Activated naive CD8-positive, alpha-beta T cell treated with anti-CD3 and anti-CD28 coated beads, Interleukin-2, amount 10 ng/mL, durations not matched to agents 7 days and 5 days (primary cell): ENCODE measurements at regions not wholly inside any gene's neighbourhood (a gene's known extent, or its start where the extent isn't known, plus 50 kb on each side); places are given as distances from the start of the nearest gene placed in this dataset.

Experiments
- ATAC-seq: fragments of 150-1000 bp; cut with Tn5 transposase; one replicate; pipeline ENCODE4 v1.10.0; 2021; ENCODE audit warnings: low read depth, moderate library complexity
- POLR2A ChIA-PET: fragments of 350-600 bp; sonication (Branson Sonifier 250); formaldehyde crosslinking; loops from one replicate; lab custom pipeline; 2021; ENCODE audit warnings: antibody characterized with exemption; lab: Charles Lee
- DNase-seq: peaks from one replicate; pipeline ENCODE4 v3.0.0; 2021
- H3K27ac Mint-ChIP-seq: one replicate; pipeline ENCODE4 v1.8.0; 2022; ENCODE audit warnings: mild to moderate bottlenecking, mixed read lengths
- H3K27me3 Mint-ChIP-seq: one replicate; pipeline ENCODE4 v1.8.0; 2022; ENCODE audit warnings: mild to moderate bottlenecking, moderate library complexity, mixed read lengths
- H3K36me3 Mint-ChIP-seq: one replicate; pipeline ENCODE4 v1.8.0; 2021; ENCODE audit warnings: mild to moderate bottlenecking, mixed read lengths
- H3K4me1 Mint-ChIP-seq: one replicate; pipeline ENCODE4 v1.8.0; 2021; ENCODE audit warnings: mixed read lengths
- H3K4me3 Mint-ChIP-seq: one replicate; pipeline ENCODE4 v1.8.0; 2022; ENCODE audit warnings: mild to moderate bottlenecking, moderate library complexity, mixed read lengths
- H3K9me3 Mint-ChIP-seq: one replicate; pipeline ENCODE4 v1.8.0; 2021; ENCODE audit warnings: mixed read lengths

GRCh38 chr6:144580771-144581170, 295.6 kb downstream of the UTRN start:
- peaks cover 30% of the 10 kb centered on the region for H3K36me3 Mint-ChIP-seq
- H3K4me1 Mint-ChIP-seq, result peaks cover 35% of the 10 kb centered on the region
- H3K27me3 Mint-ChIP-seq, result no peaks in the 10 kb centered on the region
- POLR2A ChIA-PET, result no interaction called here
- ATAC-seq (no peak), DNase-seq (no peak)
- H3K27ac Mint-ChIP-seq, result peak overlapping the region; percentile 63
- no peak overlapping the region for H3K4me3 Mint-ChIP-seq
- H3K9me3 Mint-ChIP-seq, result no peaks in the 10 kb centered on the region

- peaks cover 27% of the 10 kb centered on the region for H3K36me3 Mint-ChIP-seq
- H3K27ac Mint-ChIP-seq, result peak overlapping the region; percentile 93
- POLR2A ChIA-PET, result interaction anchor here (1.2 kb wide), 2 partner anchors 19 to 21 kb away, joined by 3 to 5 read pairs; no protein-coding TSS in a partner anchor
- H3K9me3 Mint-ChIP-seq, result no peaks in the 10 kb centered on the region
- no peak for DNase-seq
- H3K4me1 Mint-ChIP-seq, result peaks cover 38% of the 10 kb centered on the region
- no peaks in the 10 kb centered on the region for H3K27me3 Mint-ChIP-seq
- no peak for ATAC-seq
- peak overlapping the region; percentile 86 for H3K4me3 Mint-ChIP-seq
Observed at GRCh38 chr6:144581812-144582537, 296.8 kb downstream of the UTRN start.

GRCh38 chr6:144582939-144583613, 297.9 kb downstream of the UTRN start:
- POLR2A ChIA-PET, result interaction anchor here (0.9 to 2.6 kb wide), 5 partner anchors 16 to 23 kb away, joined by 3 to 10 read pairs (median 5); no protein-coding TSS in a partner anchor
- peak; percentile 69 for DNase-seq
- H3K27me3 Mint-ChIP-seq, result no peaks in the 10 kb centered on the region
- peaks cover 42% of the 10 kb centered on the region for H3K4me1 Mint-ChIP-seq
- H3K4me3 Mint-ChIP-seq, result peak overlapping the region; percentile 86
- H3K27ac Mint-ChIP-seq, result peak overlapping the region; percentile 93
- peaks cover 30% of the 10 kb centered on the region for H3K36me3 Mint-ChIP-seq
- peak; percentile 87 for ATAC-seq
- no peaks in the 10 kb centered on the region for H3K9me3 Mint-ChIP-seq

GRCh38 chr6:144583614-144583954, 298.4 kb downstream of the UTRN start:
- H3K36me3 Mint-ChIP-seq, result peaks cover 25% of the 10 kb centered on the region
- ATAC-seq, result no peak
- peak overlapping the region; percentile 93 for H3K27ac Mint-ChIP-seq
- no peak for DNase-seq
- peaks cover 42% of the 10 kb centered on the region for H3K4me1 Mint-ChIP-seq
- no peaks in the 10 kb centered on the region for H3K9me3 Mint-ChIP-seq
- POLR2A ChIA-PET, result interaction anchor here (0.9 to 2.6 kb wide), 4 partner anchors 17 to 23 kb away, joined by 3 to 10 read pairs (median 4); no protein-coding TSS in a partner anchor
- H3K4me3 Mint-ChIP-seq, result peak overlapping the region; percentile 86
- no peaks in the 10 kb centered on the region for H3K27me3 Mint-ChIP-seq

- Mint-ChIP-seq H3K9me3 (no peaks in the 10 kb centered on the region), H3K27ac (no peak overlapping the region), H3K27me3 (no peaks in the 10 kb centered on the region), H3K4me3 (peak overlapping the region; percentile 10), H3K36me3 (peaks cover 17% of the 10 kb centered on the region), H3K4me1 (peaks cover 35% of the 10 kb centered on the region)
- ATAC-seq (no peak), DNase-seq (no peak)
- POLR2A ChIA-PET, result no interaction called here
Observed at GRCh38 chr6:144585217-144585814, 300.2 kb downstream of the UTRN start.

- ATAC-seq, result no peak
Observed at GRCh38 chr6:144586986-144587385, 301.9 kb downstream of the UTRN start.

GRCh38 chr6:144588697-144589325, 303.7 kb downstream of the UTRN start:
- no peak for ATAC-seq
- POLR2A ChIA-PET, result no interaction called here
- H3K9me3 Mint-ChIP-seq, result no peaks in the 10 kb centered on the region

More at GRCh38 chr6:144586986-144587385, 301.9 kb downstream of the UTRN start:
- peaks cover 20% of the 10 kb centered on the region for H3K36me3 Mint-ChIP-seq
- H3K9me3 Mint-ChIP-seq, result no peaks in the 10 kb centered on the region
- H3K27ac Mint-ChIP-seq, result no peak overlapping the region
- POLR2A ChIA-PET, result no interaction called here
- no peak for DNase-seq
- H3K4me1 Mint-ChIP-seq, result peaks cover 29% of the 10 kb centered on the region
- no peak overlapping the region for H3K4me3 Mint-ChIP-seq
- H3K27me3 Mint-ChIP-seq, result no peaks in the 10 kb centered on the region

GRCh38 chr6:144590532-144590931, 305.4 kb downstream of the UTRN start:
- Mint-ChIP-seq H3K4me1 (peaks cover 16% of the 10 kb centered on the region), H3K4me3 (no peak overlapping the region), H3K36me3 (peaks cover 35% of the 10 kb centered on the region), H3K27ac (no peak overlapping the region), H3K9me3 (no peaks in the 10 kb centered on the region), H3K27me3 (no peaks in the 10 kb centered on the region)
- ATAC-seq, result no peak
- POLR2A ChIA-PET, result no interaction called here
- DNase-seq, result no peak

More at GRCh38 chr6:144588697-144589325, 303.7 kb downstream of the UTRN start:
- no peaks in the 10 kb centered on the region for H3K27me3 Mint-ChIP-seq
- H3K27ac Mint-ChIP-seq, result no peak overlapping the region
- no peak overlapping the region for H3K4me3 Mint-ChIP-seq
- H3K4me1 Mint-ChIP-seq, result peaks cover 19% of the 10 kb centered on the region
- H3K36me3 Mint-ChIP-seq, result peaks cover 33% of the 10 kb centered on the region
- no peak for DNase-seq

- Mint-ChIP-seq H3K9me3 (no peaks in the 10 kb centered on the region), H3K36me3 (peaks cover 38% of the 10 kb centered on the region), H3K27me3 (no peaks in the 10 kb centered on the region), H3K27ac (no peak overlapping the region), H3K4me1 (peaks cover 11% of the 10 kb centered on the region), H3K4me3 (no peak overlapping the region)
- DNase-seq (no peak), ATAC-seq (no peak)
- POLR2A ChIA-PET, result no interaction called here
Observed at GRCh38 chr6:144593392-144593791, 308.3 kb downstream of the UTRN start.

GRCh38 chr6:144594585-144594984, 309.4 kb downstream of the UTRN start:
- DNase-seq (no peak), ATAC-seq (no peak)
- Mint-ChIP-seq H3K9me3 (no peaks in the 10 kb centered on the region), H3K4me1 (peaks cover 14% of the 10 kb centered on the region), H3K36me3 (peaks cover 44% of the 10 kb centered on the region), H3K27me3 (no peaks in the 10 kb centered on the region), H3K27ac (no peak overlapping the region), H3K4me3 (no peak overlapping the region)
- POLR2A ChIA-PET, result no interaction called here

- H3K9me3 Mint-ChIP-seq, result no peaks in the 10 kb centered on the region
- DNase-seq, result no peak
- no peak for ATAC-seq
- POLR2A ChIA-PET, result no interaction called here
- H3K36me3 Mint-ChIP-seq, result peaks cover 49% of the 10 kb centered on the region
- no peak overlapping the region for H3K27ac Mint-ChIP-seq
- H3K27me3 Mint-ChIP-seq, result no peaks in the 10 kb centered on the region
- H3K4me1 Mint-ChIP-seq, result peaks cover 15% of the 10 kb centered on the region
- H3K4me3 Mint-ChIP-seq, result no peak overlapping the region
Observed at GRCh38 chr6:144595266-144595665, 310.1 kb downstream of the UTRN start.

- POLR2A ChIA-PET, result no interaction called here
- H3K27ac Mint-ChIP-seq, result no peak overlapping the region
- no peak for ATAC-seq
Observed at GRCh38 chr6:144597511-144597910, 312.4 kb downstream of the UTRN start.

GRCh38 chr6:144599615-144600014, 314.5 kb downstream of the UTRN start:
- Mint-ChIP-seq H3K9me3 (peaks cover 3% of the 10 kb centered on the region), H3K36me3 (peaks cover 50% of the 10 kb centered on the region), H3K27ac (no peak overlapping the region), H3K27me3 (no peaks in the 10 kb centered on the region), H3K4me3 (no peak overlapping the region), H3K4me1 (peaks cover 30% of the 10 kb centered on the region)
- DNase-seq, result no peak
- no peak for ATAC-seq
- POLR2A ChIA-PET, result no interaction called here

More at GRCh38 chr6:144597511-144597910, 312.4 kb downstream of the UTRN start:
- H3K36me3 Mint-ChIP-seq, result peaks cover 53% of the 10 kb centered on the region
- no peak for DNase-seq
- no peaks in the 10 kb centered on the region for H3K27me3 Mint-ChIP-seq
- H3K4me1 Mint-ChIP-seq, result peaks cover 16% of the 10 kb centered on the region
- no peak overlapping the region for H3K4me3 Mint-ChIP-seq
- peaks cover 3% of the 10 kb centered on the region for H3K9me3 Mint-ChIP-seq
